HepG2 (cell line): ENCODE measurements at regions not wholly inside any gene's neighbourhood (a gene's known extent, or its start where the extent isn't known, plus 50 kb on each side); places are given as distances from the start of the nearest gene placed in this dataset.

Experiments used
- ATAC-seq: fragments of 200-7000 bp; cut with Tn5 transposase; 3 replicates; pipeline ENCODE4 v1.9.1; 2020; ENCODE audit warnings: mild to moderate bottlenecking, moderate library complexity
- BruUV-seq: library from RNA; stranded (reverse); fragments of 400-500 nt; replicated peaks from 2 replicates; lab custom pipeline; 2021; lab: Mats Ljungman, UMichigan
- CTCF ChIA-PET: fragments of 300-600 bp; formaldehyde crosslinking; extraction: SDS; loops from one replicate; lab custom pipeline; 2021; ENCODE audit warnings: low total read pairs, inconsistent platforms, low intra/inter-chr PET ratio; lab: Yijun Ruan, JAX
- POLR2A ChIA-PET: fragments of 350-600 bp; sonication (Branson Sonifier 250); formaldehyde crosslinking; loops from one replicate; lab custom pipeline; 2020; ENCODE audit warnings: antibody characterized with exemption, inconsistent platforms; lab: Yijun Ruan, JAX
- DNase-seq: peaks from one replicate; pipeline ENCODE4 v3.0.0-alpha.2; 2015; ENCODE audit warnings: low spot score
- FAIRE-seq: peaks from 3 replicates; lab custom pipeline; 2011; peaks lifted over from hg19 to GRCh38; lab: Jason Lieb, UNC
- H2AFZ ChIP-seq: one replicate; pipeline ENCODE4 v1.6.1; 2011; ENCODE audit warnings: low read length, inconsistent platforms
- H3K27ac ChIP-seq: fragments of 300-600 bp; 3 replicates; pipeline ENCODE4 v1.8.0; 2011; ENCODE audit warnings: mixed run types, mild to moderate bottlenecking, mixed read lengths, low read length, inconsistent platforms; ENCODE audit not compliant: insufficient read depth; ENCODE audit errors: extremely low read length
- H3K27me3 ChIP-seq, 2 experiments: fragments of 200-600 bp in 1 of 2; 2 replicates in 1 of 2; 3 replicates in 1 of 2; pipeline versions ENCODE4 v1.6.0 to v1.8.0; 2011; ENCODE audit warnings: low read length in 2 of 2, mild to moderate bottlenecking in 2 of 2, moderate library complexity in 2 of 2, inconsistent platforms in 1 of 2; ENCODE audit not compliant: insufficient read depth in 2 of 2, control insufficient read depth in 1 of 2
- H3K36me3 ChIP-seq, 2 experiments: fragments of 200-600 bp in 1 of 2; replicated peaks in 1 of 2; 2 replicates in 1 of 2; 3 replicates in 1 of 2; pipeline versions ENCODE4 v1.5.1 to v1.8.0; 2011; ENCODE audit warnings: low read length in 2 of 2, inconsistent platforms in 1 of 2; ENCODE audit not compliant: insufficient read depth in 2 of 2, control insufficient read depth in 1 of 2
- H3K4me1 ChIP-seq: 2 replicates; pipeline ENCODE4 v1.5.1; 2012; ENCODE audit warnings: low read length, inconsistent platforms; ENCODE audit not compliant: insufficient read depth
- H3K4me2 ChIP-seq: 2 replicates; pipeline ENCODE4 v1.6.0; 2011; ENCODE audit warnings: low read depth, low read length, inconsistent platforms
- H3K4me3 ChIP-seq, 3 experiments: fragments of 200-600 bp in 1 of 3; sonication (generic), shearing (Covaris generic) in 1 of 3; replicated peaks in 1 of 3; 2 replicates each; pipeline ENCODE4 v1.5.1; 2011 to 2016; ENCODE audit warnings: low read length in 3 of 3, inconsistent platforms in 2 of 3, low read depth in 2 of 3, mild to moderate bottlenecking in 2 of 3, control low read depth in 1 of 3, mixed read lengths in 1 of 3; ENCODE audit not compliant: insufficient read depth in 1 of 3
- H3K79me2 ChIP-seq: one replicate; pipeline ENCODE4 v1.6.1; 2011; ENCODE audit warnings: low read length, inconsistent platforms; ENCODE audit not compliant: insufficient read depth
- H3K9ac ChIP-seq: 2 replicates; pipeline ENCODE4 v1.6.0; 2011; ENCODE audit warnings: mild to moderate bottlenecking, low read depth, low read length, inconsistent platforms; ENCODE audit not compliant: insufficient read depth
- H3K9me3 ChIP-seq: 2 replicates; pipeline ENCODE4 v1.5.1; 2012; ENCODE audit warnings: mild to moderate bottlenecking, low read length
- H4K20me1 ChIP-seq: 2 replicates; pipeline ENCODE4 v1.6.0; 2011; ENCODE audit warnings: inconsistent platforms, mild to moderate bottlenecking, low read length, moderate library complexity; ENCODE audit not compliant: insufficient read depth
- AKAP8 ChIP-seq: sonication (generic); formaldehyde crosslinking; IDR thresholded peaks from 2 replicates; pipeline ENCODE4 v1.5.1; 2020; ENCODE audit warnings: mild to moderate bottlenecking, missing genetic modification reagents
- CCDC6 ChIP-seq: sonication (generic); formaldehyde crosslinking; IDR thresholded peaks from 2 replicates; pipeline ENCODE4 v1.8.1; 2022; ENCODE audit warnings: mild to moderate bottlenecking, missing genetic modification reagents, moderate library complexity
- HMGA1 ChIP-seq: sonication (generic); formaldehyde crosslinking; conservative IDR thresholded peaks from 2 replicates; pipeline ENCODE4 v1.4.0; 2020; ENCODE audit warnings: missing genetic modification reagents
- HOXA9 ChIP-seq: sonication (generic); formaldehyde crosslinking; IDR thresholded peaks from 2 replicates; pipeline ENCODE4 v1.8.1; 2022; ENCODE audit warnings: missing genetic modification reagents, mild to moderate bottlenecking, moderate library complexity, borderline replicate concordance
- ONECUT2 ChIP-seq: sonication (generic); formaldehyde crosslinking; IDR thresholded peaks from 2 replicates; pipeline ENCODE4 v1.4.0; 2020; ENCODE audit warnings: missing genetic modification reagents
- SMC3 ChIP-seq: IDR thresholded peaks from 2 replicates; pipeline ENCODE4 v1.6.1; 2011; ENCODE audit warnings: low read length, improper control_type of control experiment
- STAG1 ChIP-seq: sonication (generic); formaldehyde crosslinking; IDR thresholded peaks from 2 replicates; pipeline ENCODE4 v1.4.0; 2020; ENCODE audit warnings: missing genetic modification reagents
- TGIF2 ChIP-seq: IDR thresholded peaks from 2 replicates; pipeline ENCODE4 v1.6.1; 2016; ENCODE audit warnings: control low read depth, missing compliant biosample characterization
- ZBTB38 ChIP-seq: sonication (generic); formaldehyde crosslinking; IDR thresholded peaks from 2 replicates; pipeline ENCODE4 v1.5.1; 2020; ENCODE audit warnings: mild to moderate bottlenecking, missing genetic modification reagents
- ZNF143 ChIP-seq: sonication (generic); formaldehyde crosslinking; IDR thresholded peaks from 2 replicates; pipeline ENCODE4 v1.4.0; 2020; ENCODE audit warnings: missing genetic modification reagents
- ZNF432 ChIP-seq: sonication (generic); formaldehyde crosslinking; IDR thresholded peaks from 2 replicates; pipeline ENCODE4 v1.5.0; 2020; ENCODE audit warnings: missing genetic modification reagents, mild to moderate bottlenecking, borderline replicate concordance
- WGBS: methylation state at CpG from one replicate; pipeline ENCODE4 v1.1.6; 2017; ENCODE audit warnings: low lambda C conversion rate; 5-methylcytosine and 5-hydroxymethylcytosine counted together
- in situ Hi-C: cut with HindIII; loops from 2 replicates; pipeline ENCODE4 v1.10.0; 2017; ENCODE audit warnings: low pct_unique_long_range_greater_than_20kb; ENCODE audit not compliant: extremely low pct_ligation_motif_present
- intact Hi-C: fragments of 100-400 bp; cut with micrococcal nuclease; formaldehyde crosslinking; loops from one replicate; pipeline ENCODE4 v1.10.0; 2022; ENCODE audit not compliant: unreplicated experiment
- TF ChIP-seq, protein P1 (sequence below): sonication (generic); formaldehyde crosslinking; IDR thresholded peaks from 2 replicates; pipeline ENCODE4 v1.5.0; 2020; ENCODE audit warnings: mild to moderate bottlenecking, missing genetic modification reagents, moderate library complexity
- TF ChIP-seq, protein P2 (sequence below): sonication (generic); formaldehyde crosslinking; IDR thresholded peaks from 2 replicates; pipeline ENCODE4 v1.8.1; 2023; ENCODE audit warnings: mild to moderate bottlenecking, moderate library complexity, missing genetic modification reagents

DNA sequence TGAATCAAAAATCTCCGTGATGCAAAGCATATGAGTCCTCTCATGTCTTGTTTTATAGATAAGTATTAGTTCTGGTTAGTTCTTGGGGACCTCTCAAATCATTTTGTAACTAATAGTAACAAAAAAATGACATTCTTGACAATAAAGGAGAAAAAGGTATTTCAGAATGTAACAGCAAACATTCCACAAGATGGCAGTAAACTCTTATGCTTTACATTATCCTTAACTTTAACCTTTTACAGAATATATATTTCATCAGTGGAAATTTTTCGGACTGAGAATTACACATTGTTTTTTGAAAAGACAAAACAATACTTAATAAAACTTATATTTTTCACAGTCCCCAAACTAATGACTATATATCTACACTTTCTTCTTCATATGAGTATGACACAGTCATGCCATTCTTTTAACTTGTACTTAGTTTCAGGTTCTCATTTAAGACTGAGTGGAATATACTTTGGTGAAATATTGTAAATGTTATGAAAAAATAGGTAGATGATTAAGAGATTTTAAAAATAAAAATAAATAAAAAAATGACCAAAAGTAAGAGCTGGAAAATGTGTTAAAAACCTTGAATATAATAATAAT lies 142.9 kb upstream of the NXPH2 start:
- peak; percentile 59 for TF ChIP-seq SMC3
- peak; percentile 83 for TF ChIP-seq STAG1 (CRISPR knock-in tag)
- TF ChIP-seq AKAP8 (CRISPR knock-in tag) = no peak
- TF ChIP-seq, protein P1, sequence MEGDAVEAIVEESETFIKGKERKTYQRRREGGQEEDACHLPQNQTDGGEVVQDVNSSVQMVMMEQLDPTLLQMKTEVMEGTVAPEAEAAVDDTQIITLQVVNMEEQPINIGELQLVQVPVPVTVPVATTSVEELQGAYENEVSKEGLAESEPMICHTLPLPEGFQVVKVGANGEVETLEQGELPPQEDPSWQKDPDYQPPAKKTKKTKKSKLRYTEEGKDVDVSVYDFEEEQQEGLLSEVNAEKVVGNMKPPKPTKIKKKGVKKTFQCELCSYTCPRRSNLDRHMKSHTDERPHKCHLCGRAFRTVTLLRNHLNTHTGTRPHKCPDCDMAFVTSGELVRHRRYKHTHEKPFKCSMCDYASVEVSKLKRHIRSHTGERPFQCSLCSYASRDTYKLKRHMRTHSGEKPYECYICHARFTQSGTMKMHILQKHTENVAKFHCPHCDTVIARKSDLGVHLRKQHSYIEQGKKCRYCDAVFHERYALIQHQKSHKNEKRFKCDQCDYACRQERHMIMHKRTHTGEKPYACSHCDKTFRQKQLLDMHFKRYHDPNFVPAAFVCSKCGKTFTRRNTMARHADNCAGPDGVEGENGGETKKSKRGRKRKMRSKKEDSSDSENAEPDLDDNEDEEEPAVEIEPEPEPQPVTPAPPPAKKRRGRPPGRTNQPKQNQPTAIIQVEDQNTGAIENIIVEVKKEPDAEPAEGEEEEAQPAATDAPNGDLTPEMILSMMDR (CRISPR knock-in tag) = peak; percentile 59
- Histone ChIP-seq H3K27me3 (no peaks in the 10 kb centered on the region), H3K9ac (no peak overlapping the region), H3K4me2 (no peak overlapping the region), H2AFZ (no peak overlapping the region), H3K4me3 (no peak overlapping the region), H3K27ac (no peak overlapping the region), H3K4me1 (no peaks in the 10 kb centered on the region), H3K36me3 (no peaks in the 10 kb centered on the region), H3K9me3 (no peaks in the 10 kb centered on the region), H3K79me2 (no peaks in the 10 kb centered on the region), H4K20me1 (no peaks in the 10 kb centered on the region)
- 1% methylated on average over 2 of the region's 2 CpGs for WGBS
- intact Hi-C loops = loop anchor here (1.0 to 5.0 kb wide), 4 partner anchors 109 to 1940 kb away; no protein-coding TSS in a partner anchor
- DNase-seq (peak; percentile 40), ATAC-seq (peak; percentile 36; the same call in 2 of the 3 replicates), FAIRE-seq (peak; percentile 42)
- ChIA-PET POLR2A (no interaction called here), CTCF (interaction anchor here (1.4 to 1.8 kb wide), 3 partner anchors 109 to 1941 kb away, joined by 5 to 16 read pairs (median 10); no protein-coding TSS in a partner anchor)
- in situ Hi-C loops = no loop called here
- no TSS peak for BruUV-seq

DNA sequence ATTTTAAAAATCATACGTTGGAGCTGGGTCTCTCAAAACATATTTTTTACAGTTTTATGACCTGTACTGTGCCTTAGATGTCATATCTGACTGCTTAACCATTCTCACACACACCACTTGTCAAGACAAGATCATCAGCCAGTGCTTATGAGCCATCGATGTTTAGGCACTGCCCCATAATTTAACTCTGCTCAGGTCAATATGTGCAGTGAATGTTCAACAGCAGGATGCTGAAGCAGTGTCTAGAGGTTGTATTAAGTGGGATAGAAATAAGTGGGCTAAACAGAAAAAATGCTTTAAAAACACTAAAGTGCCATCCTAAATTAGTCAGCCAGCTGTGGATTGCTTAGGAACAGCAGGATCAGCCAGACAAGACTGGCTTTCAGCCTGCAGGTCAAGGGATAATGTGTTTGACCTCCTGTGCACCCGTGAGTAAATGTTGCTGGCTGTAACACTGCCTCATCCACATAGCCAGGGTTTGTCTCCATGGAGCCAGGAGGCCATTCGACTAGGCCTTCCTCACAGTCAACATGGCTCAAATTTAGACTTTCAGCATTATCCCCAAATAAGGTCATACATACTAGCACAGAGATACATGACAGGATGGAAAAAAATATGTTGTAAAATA lies 139.0 kb upstream of the NXPH2 start:
- BruUV-seq = no TSS peak
- H3K79me2 ChIP-seq = no peaks in the 10 kb centered on the region
- no peaks in the 10 kb centered on the region for H3K27me3 ChIP-seq
- peak; percentile 56 for ATAC-seq
- no peaks in the 10 kb centered on the region for H3K36me3 ChIP-seq
- H3K9ac ChIP-seq = no peak overlapping the region
- no peak overlapping the region for H3K4me3 ChIP-seq
- H3K27ac ChIP-seq = no peak overlapping the region
- ChIA-PET POLR2A (no interaction called here), CTCF (no interaction called here)
- no peaks in the 10 kb centered on the region for H3K4me1 ChIP-seq
- H2AFZ ChIP-seq = no peak overlapping the region
- intact Hi-C loops (no loop called here), in situ Hi-C loops (no loop called here)
- no peak for FAIRE-seq
- H3K4me2 ChIP-seq = no peak overlapping the region
- H3K9me3 ChIP-seq = no peaks in the 10 kb centered on the region
- DNase-seq = no peak
- H4K20me1 ChIP-seq = no peaks in the 10 kb centered on the region
- 18% methylated on average over 4 of the region's 4 CpGs for WGBS
- TF ChIP-seq ZNF432 (no peak), HMGA1 (no peak), ZBTB38 (CRISPR knock-in tag) (no peak), CCDC6 (CRISPR knock-in tag) (no peak), TGIF2 (CRISPR knock-in tag) (no peak), ZNF143 (CRISPR knock-in tag) (no peak), HOXA9 (CRISPR knock-in tag) (no peak), ONECUT2 (CRISPR knock-in tag) (no peak)
- TF ChIP-seq, protein P2, sequence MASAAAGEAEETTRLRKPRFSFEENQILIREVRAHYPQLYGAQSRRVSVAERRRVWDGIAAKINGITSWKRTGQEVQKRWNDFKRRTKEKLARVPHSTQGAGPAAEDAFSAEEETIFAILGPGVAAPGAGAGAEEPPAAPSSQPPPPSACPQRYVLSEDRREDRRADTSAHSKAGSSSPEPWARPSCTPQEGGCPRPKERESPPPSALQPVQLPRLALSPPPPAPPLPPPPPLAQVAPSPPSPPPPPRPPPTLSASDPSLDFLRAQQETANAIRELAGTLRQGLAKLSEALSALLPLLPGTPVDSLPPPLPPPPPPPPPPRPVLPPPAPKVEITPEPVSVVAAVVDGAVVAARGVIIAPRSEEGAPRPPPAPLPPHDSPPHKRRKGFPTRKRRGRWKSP (CRISPR knock-in tag) = no peak
